ENCODE measurements at regions not wholly inside any gene's neighbourhood (a gene's known extent, or its start where the extent isn't known, plus 50 kb on each side); places are given as distances from the start of the nearest gene placed in this dataset.

GRCh38 chr10:60664859-60665258 is 113.4 kb upstream of the CDK1 start:
- no peak for DNase-seq (ENCODE audit: low read depth in 3 of 3)

- DNase-seq (ENCODE audit: low read depth in 3 of 3), result no peak
Measured at GRCh38 chr10:60663850-60664249, 114.4 kb upstream of the CDK1 start.

GRCh38 chr10:60662917-60663614 is 115.2 kb upstream of the CDK1 start:
- no peak for DNase-seq (ENCODE audit: low read depth in 3 of 3)

GRCh38 chr10:60661637-60662036 is 116.6 kb upstream of the CDK1 start:
- DNase-seq (ENCODE audit: low read depth in 3 of 3), result no peak

GRCh38 chr10:60660625-60661024 is 117.7 kb upstream of the CDK1 start:
- DNase-seq (ENCODE audit: low read depth in 3 of 3), result no peak

- no peak for DNase-seq (ENCODE audit: low read depth in 3 of 3)
Measured at GRCh38 chr10:60654813-60655464, 123.3 kb upstream of the CDK1 start.

GRCh38 chr10:60652628-60653027 is 125.7 kb upstream of the CDK1 start:
- DNase-seq (ENCODE audit: low read depth in 3 of 3), result no peak

- no peak for DNase-seq (ENCODE audit: low read depth in 3 of 3)
Measured at GRCh38 chr10:60650378-60650800, 127.9 kb upstream of the CDK1 start.

- DNase-seq (ENCODE audit: low read depth in 3 of 3), result no peak
Measured at GRCh38 chr10:60649485-60650377, 128.5 kb upstream of the CDK1 start.

GRCh38 chr10:60648761-60649160 is 129.5 kb upstream of the CDK1 start:
- DNase-seq (ENCODE audit: low read depth in 3 of 3), result no peak

GRCh38 chr10:60646966-60647796 is 131.1 kb upstream of the CDK1 start:
- DNase-seq (ENCODE audit: low read depth in 3 of 3), result peak in 1 of 3 donors; percentile 39

- DNase-seq (ENCODE audit: low read depth in 3 of 3), result no peak
Measured at GRCh38 chr10:60645980-60646379, 132.3 kb upstream of the CDK1 start.

GRCh38 chr10:60644436-60645130 is 133.7 kb upstream of the CDK1 start:
- DNase-seq (ENCODE audit: low read depth in 3 of 3), result no peak

- no peak for DNase-seq (ENCODE audit: low read depth in 3 of 3)
Measured at GRCh38 chr10:60643874-60644273, 134.4 kb upstream of the CDK1 start.

- DNase-seq (ENCODE audit: low read depth in 3 of 3), result no peak
Measured at GRCh38 chr10:60629332-60629731, 148.9 kb upstream of the CDK1 start.

GRCh38 chr10:60627778-60628748 is 150.2 kb upstream of the CDK1 start:
- no peak for DNase-seq (ENCODE audit: low read depth in 3 of 3)

GRCh38 chr10:60626037-60626436 is 152.2 kb upstream of the CDK1 start:
- no peak for DNase-seq (ENCODE audit: low read depth in 3 of 3)

GRCh38 chr10:60623627-60624026 is 154.7 kb upstream of the CDK1 start:
- no peak for DNase-seq (ENCODE audit: low read depth in 3 of 3)

- DNase-seq (ENCODE audit: low read depth in 3 of 3), result no peak
Measured at GRCh38 chr10:60621018-60621417, 157.3 kb upstream of the CDK1 start.

GRCh38 chr10:60618861-60619260 is 159.4 kb upstream of the CDK1 start:
- no peak for DNase-seq (ENCODE audit: low read depth in 3 of 3)
